Kidney (tissue), 13 donors: ENCODE measurements at regions not wholly inside any gene's neighbourhood (a gene's known extent, or its start where the extent isn't known, plus 50 kb on each side); places are given as distances from the start of the nearest gene placed in this dataset.

Source experiments
- DNase-seq, 5 donors: peaks; one replicate each; pipeline ENCODE4 v3.0.0-alpha.2; 2013 to 2020
- FAIRE-seq: peaks from 2 replicates; lab custom pipeline; 2012; peaks lifted over from hg19 to GRCh38; lab: Jason Lieb, UNC
- H3K27ac ChIP-seq, 2 donors: one replicate each; pipeline ENCODE4 v1.7.0; 2013; ENCODE audit warnings: low read depth in 2 of 2, low read length in 2 of 2, inconsistent platforms in 1 of 2
- H3K27me3 ChIP-seq: one replicate; pipeline ENCODE4 v1.7.1; 2013; ENCODE audit warnings: low read length, inconsistent platforms; ENCODE audit not compliant: control insufficient read depth, insufficient read depth
- H3K36me3 ChIP-seq, 3 donors: one replicate each; pipeline versions ENCODE4 v1.7.0 to v1.7.1; 2013; ENCODE audit warnings: low read length in 3 of 3, control low read depth in 1 of 3, inconsistent platforms in 1 of 3; ENCODE audit not compliant: insufficient read depth in 3 of 3, control insufficient read depth in 2 of 3
- H3K4me1 ChIP-seq, 3 donors: one replicate each; pipeline versions ENCODE4 v1.7.0 to v1.7.1; 2013; ENCODE audit warnings: low read length in 3 of 3, inconsistent platforms in 1 of 3, low read depth in 1 of 3; ENCODE audit not compliant: control insufficient read depth in 2 of 3, insufficient read depth in 2 of 3
- H3K4me3 ChIP-seq, 3 donors: one replicate each; pipeline versions ENCODE4 v1.7.0 to v1.8.1; 2013; ENCODE audit warnings: low read length in 3 of 3, control low read depth in 1 of 3, inconsistent platforms in 1 of 3
- H3K9ac ChIP-seq, 3 donors: one replicate each; pipeline versions ENCODE4 v1.7.0 to v1.7.1; 2013; ENCODE audit warnings: low read length in 3 of 3, control low read depth in 1 of 3, inconsistent platforms in 1 of 3
- H3K9me3 ChIP-seq, 3 donors: one replicate each; pipeline versions ENCODE4 v1.7.0 to v1.7.1; 2013; ENCODE audit warnings: low read length in 3 of 3, control low read depth in 1 of 3, inconsistent platforms in 1 of 3; ENCODE audit not compliant: control insufficient read depth in 2 of 3, insufficient read depth in 1 of 3
- intact Hi-C: fragments of 100-400 bp; cut with DNase I; formaldehyde crosslinking; loops from one replicate; pipeline ENCODE4 v1.11.1; 2022
- TF ChIP-seq, protein P1 (sequence below): IDR thresholded peaks from 3 replicates; pipeline ENCODE4 v1.5.1; 2012; ENCODE audit warnings: mild to moderate bottlenecking, moderate library complexity, borderline replicate concordance; ENCODE audit not compliant: insufficient read depth; ENCODE audit errors: extremely low read depth
- donor health status: control.
- donor health status: control.
- donor health status: control.
- donor health status: control.
- donor health status: control.
- donor health status: DM: yes; HTN: yes; CAD: no.
- donor health status: Normal renal cell carcinoma (clear cell type).

DNA sequence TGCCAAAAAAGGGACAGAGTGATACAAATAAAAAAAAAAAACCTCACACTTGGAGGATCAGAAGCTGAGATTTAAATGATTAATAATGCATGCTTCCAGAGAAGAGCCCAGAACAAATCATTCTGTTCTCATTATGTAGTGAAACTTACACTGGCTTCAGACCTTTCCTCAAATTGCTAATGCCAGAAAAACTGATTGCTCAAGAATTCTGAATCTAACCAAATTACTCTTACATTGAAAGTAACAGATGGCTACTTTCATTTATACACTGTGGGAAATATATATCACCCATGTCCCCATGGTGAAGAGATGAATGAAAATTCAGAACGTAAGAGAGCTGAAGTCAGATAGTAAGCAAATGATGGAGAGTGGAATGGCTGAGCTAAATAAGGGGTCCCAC lies 85.9 kb upstream of the NSMCE3 start:
- Histone ChIP-seq H3K9ac (no peak overlapping the region), H3K36me3 (no peaks in the 10 kb centered on the region), H3K27ac (no peak overlapping the region), H3K4me3 (no peak overlapping the region), H3K27me3 (no peaks in the 10 kb centered on the region), H3K9me3 (no peaks in the 10 kb centered on the region), H3K4me1 (no peaks in the 10 kb centered on the region)
- no peak for FAIRE-seq
- DNase-seq: no peak
- intact Hi-C loops: no loop called here
- TF ChIP-seq, protein P1, sequence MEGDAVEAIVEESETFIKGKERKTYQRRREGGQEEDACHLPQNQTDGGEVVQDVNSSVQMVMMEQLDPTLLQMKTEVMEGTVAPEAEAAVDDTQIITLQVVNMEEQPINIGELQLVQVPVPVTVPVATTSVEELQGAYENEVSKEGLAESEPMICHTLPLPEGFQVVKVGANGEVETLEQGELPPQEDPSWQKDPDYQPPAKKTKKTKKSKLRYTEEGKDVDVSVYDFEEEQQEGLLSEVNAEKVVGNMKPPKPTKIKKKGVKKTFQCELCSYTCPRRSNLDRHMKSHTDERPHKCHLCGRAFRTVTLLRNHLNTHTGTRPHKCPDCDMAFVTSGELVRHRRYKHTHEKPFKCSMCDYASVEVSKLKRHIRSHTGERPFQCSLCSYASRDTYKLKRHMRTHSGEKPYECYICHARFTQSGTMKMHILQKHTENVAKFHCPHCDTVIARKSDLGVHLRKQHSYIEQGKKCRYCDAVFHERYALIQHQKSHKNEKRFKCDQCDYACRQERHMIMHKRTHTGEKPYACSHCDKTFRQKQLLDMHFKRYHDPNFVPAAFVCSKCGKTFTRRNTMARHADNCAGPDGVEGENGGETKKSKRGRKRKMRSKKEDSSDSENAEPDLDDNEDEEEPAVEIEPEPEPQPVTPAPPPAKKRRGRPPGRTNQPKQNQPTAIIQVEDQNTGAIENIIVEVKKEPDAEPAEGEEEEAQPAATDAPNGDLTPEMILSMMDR: no peak

DNA sequence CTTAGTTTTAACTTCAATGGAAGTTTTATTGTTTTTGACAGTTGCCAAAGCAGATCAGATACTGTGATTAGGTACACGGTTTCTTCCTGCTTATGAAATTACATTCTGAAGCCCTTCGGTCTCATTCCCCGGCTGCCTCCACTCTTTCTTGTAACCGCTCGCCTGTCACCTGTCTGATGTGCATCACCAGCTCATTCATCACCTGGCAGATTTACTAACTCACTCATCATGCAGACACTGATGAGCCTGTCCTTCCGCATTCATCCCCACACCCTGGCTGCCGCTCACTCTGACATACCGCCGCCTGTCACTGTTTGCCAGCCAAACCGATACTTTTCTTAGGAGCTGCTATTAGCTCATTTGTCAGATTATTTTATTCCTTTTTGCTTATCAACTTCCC lies 82.8 kb upstream of the NSMCE3 start:
- DNase-seq (no peak), FAIRE-seq (no peak)
- TF ChIP-seq, protein P1: no peak
- no peak overlapping the region for H3K4me3 ChIP-seq
- H3K27me3 ChIP-seq: no peaks in the 10 kb centered on the region
- H3K9ac ChIP-seq: no peak overlapping the region
- no peaks in the 10 kb centered on the region for H3K36me3 ChIP-seq
- peaks cover 0 to 2% (median 0%) of the 10 kb centered on the region in 3 donors for H3K4me1 ChIP-seq
- no peak overlapping the region for H3K27ac ChIP-seq
- H3K9me3 ChIP-seq: no peaks in the 10 kb centered on the region
- intact Hi-C loops: no loop called here

DNA sequence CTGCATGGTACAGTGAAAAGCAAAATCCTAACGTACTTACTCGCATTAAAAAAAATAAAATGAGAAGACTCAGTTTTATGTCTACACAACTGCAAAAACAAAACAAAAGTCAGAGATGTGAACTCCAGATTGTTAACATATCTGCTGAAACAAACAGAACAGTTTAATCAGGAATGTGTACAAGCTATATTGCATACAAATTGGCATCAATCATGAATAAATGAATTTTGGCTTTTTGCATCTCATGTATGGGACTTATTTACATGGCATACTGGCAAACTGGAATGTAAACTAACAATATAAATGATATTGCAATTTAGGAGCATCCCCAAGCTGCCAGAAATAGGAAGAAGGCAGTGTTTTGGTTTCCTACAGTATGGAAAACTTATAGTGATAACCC lies 79.6 kb upstream of the NSMCE3 start:
- no peak for DNase-seq
- intact Hi-C loops: no loop called here
- Histone ChIP-seq H3K9ac (no peak overlapping the region), H3K36me3 (no peaks in the 10 kb centered on the region), H3K9me3 (no peaks in the 10 kb centered on the region), H3K4me1 (peaks cover 0 to 2% (median 0%) of the 10 kb centered on the region in 3 donors), H3K27me3 (no peaks in the 10 kb centered on the region), H3K4me3 (no peak overlapping the region), H3K27ac (no peak overlapping the region)
- FAIRE-seq: no peak
- TF ChIP-seq, protein P1: no peak

DNA sequence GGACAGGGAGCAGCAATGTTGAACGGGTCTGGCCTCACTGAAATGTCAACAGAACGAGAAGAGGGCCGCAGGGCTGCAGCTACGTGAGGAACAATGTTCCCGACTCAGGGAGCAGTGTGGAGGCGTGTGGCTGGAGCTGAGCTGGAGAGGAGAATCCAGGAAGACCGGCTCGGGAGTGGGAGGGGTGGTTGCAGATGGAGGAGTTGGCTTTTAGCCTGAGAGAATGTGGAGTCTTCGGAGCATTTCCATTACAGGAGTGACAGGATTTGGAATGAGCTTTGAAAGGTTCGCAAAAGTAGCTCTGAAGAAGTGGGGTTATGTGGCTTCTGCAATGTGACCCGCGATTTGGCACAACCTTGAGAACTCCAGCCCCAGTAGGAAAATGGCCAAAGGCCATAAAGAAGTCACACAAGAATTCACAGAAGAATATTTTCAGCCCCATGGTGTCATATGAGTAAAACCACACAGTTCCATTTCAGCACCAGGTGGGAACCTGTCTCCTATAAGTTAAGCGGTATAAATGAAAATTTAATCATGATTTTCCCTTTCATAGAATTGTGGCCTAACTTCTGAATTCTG lies 78.8 kb upstream of the NSMCE3 start:
- H3K9ac ChIP-seq: no peak overlapping the region
- peak; percentile 54 to 76 (median 67) for DNase-seq

More for the DNA sequence above, 78.8 kb upstream of the NSMCE3 start:
- Histone ChIP-seq H3K27me3 (no peaks in the 10 kb centered on the region), H3K9me3 (no peaks in the 10 kb centered on the region), H3K4me3 (no peak overlapping the region), H3K4me1 (peaks cover 0 to 2% (median 0%) of the 10 kb centered on the region in 3 donors), H3K36me3 (no peaks in the 10 kb centered on the region), H3K27ac (no peak overlapping the region)
- TF ChIP-seq, protein P1: no peak
- intact Hi-C loops: no loop called here
- no peak for FAIRE-seq
